ENCODE measurements at regions not wholly inside any gene's neighbourhood (a gene's known extent, or its start where the extent isn't known, plus 50 kb on each side); places are given as distances from the start of the nearest gene placed in this dataset.

DNA sequence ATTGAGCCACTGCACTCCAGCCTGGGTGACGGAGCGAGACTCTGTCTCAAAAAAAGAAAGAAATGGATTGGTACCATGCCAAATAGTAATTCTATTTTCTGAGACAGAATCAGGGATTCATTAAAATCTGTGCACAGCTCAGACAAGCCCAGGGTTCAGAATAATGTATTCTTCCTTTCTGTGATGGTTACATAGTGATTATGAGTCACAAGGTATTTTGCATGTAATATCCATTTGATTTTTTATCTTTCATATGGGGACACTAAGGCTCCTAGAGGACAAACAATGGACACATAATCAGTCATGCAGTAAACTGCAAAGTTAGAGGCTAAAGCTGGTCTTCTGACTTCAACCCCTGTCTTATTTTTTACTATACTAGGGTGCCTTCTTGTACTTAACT is 156.8 kb upstream of the COL8A1 start:
- no peak for TF ChIP-seq CSDC2 (CRISPR knock-in tag; IDR thresholded peaks at IDR 0.05)
- TF ChIP-seq, protein P1, sequence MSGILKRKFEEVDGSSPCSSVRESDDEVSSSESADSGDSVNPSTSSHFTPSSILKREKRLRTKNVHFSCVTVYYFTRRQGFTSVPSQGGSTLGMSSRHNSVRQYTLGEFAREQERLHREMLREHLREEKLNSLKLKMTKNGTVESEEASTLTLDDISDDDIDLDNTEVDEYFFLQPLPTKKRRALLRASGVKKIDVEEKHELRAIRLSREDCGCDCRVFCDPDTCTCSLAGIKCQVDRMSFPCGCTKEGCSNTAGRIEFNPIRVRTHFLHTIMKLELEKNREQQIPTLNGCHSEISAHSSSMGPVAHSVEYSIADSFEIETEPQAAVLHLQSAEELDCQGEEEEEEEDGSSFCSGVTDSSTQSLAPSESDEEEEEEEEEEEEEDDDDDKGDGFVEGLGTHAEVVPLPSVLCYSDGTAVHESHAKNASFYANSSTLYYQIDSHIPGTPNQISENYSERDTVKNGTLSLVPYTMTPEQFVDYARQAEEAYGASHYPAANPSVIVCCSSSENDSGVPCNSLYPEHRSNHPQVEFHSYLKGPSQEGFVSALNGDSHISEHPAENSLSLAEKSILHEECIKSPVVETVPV (CRISPR knock-in tag; IDR thresholded peaks at IDR 0.05) = no peak
- no peak for TF ChIP-seq TCF4 (CRISPR knock-in tag; IDR thresholded peaks at IDR 0.05; ENCODE audit: borderline replicate concordance)
- no peak for TF ChIP-seq RARB (CRISPR knock-in tag; IDR thresholded peaks at IDR 0.05)
- no peak for TF ChIP-seq ZNF565 (CRISPR knock-in tag; conservative IDR thresholded peaks at IDR 0.05; ENCODE audit: low read depth)
- no peak for TF ChIP-seq ZNF8 (CRISPR knock-in tag; IDR thresholded peaks at IDR 0.05)
- TF ChIP-seq SNAI2 (CRISPR knock-in tag; IDR thresholded peaks at IDR 0.05) = no peak
- TF ChIP-seq PPARA (CRISPR knock-in tag; IDR thresholded peaks at IDR 0.05; ENCODE audit: borderline replicate concordance) = no peak
- no peak for TF ChIP-seq ARNTL (CRISPR knock-in tag; IDR thresholded peaks at IDR 0.05; ENCODE audit: borderline replicate concordance, low read depth)
- no peak for TF ChIP-seq TOX (CRISPR knock-in tag; IDR thresholded peaks at IDR 0.05; ENCODE audit: borderline replicate concordance)
- TF ChIP-seq ZC3H10 (CRISPR knock-in tag; IDR thresholded peaks at IDR 0.05) = no peak
- TF ChIP-seq BACH2 (CRISPR knock-in tag; IDR thresholded peaks at IDR 0.05; ENCODE audit: borderline replicate concordance) = no peak
- TF ChIP-seq, protein P2, sequence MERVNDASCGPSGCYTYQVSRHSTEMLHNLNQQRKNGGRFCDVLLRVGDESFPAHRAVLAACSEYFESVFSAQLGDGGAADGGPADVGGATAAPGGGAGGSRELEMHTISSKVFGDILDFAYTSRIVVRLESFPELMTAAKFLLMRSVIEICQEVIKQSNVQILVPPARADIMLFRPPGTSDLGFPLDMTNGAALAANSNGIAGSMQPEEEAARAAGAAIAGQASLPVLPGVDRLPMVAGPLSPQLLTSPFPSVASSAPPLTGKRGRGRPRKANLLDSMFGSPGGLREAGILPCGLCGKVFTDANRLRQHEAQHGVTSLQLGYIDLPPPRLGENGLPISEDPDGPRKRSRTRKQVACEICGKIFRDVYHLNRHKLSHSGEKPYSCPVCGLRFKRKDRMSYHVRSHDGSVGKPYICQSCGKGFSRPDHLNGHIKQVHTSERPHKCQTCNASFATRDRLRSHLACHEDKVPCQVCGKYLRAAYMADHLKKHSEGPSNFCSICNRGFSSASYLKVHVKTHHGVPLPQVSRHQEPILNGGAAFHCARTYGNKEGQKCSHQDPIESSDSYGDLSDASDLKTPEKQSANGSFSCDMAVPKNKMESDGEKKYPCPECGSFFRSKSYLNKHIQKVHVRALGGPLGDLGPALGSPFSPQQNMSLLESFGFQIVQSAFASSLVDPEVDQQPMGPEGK (CRISPR knock-in tag; IDR thresholded peaks at IDR 0.05; ENCODE audit: borderline replicate concordance) = no peak
- TF ChIP-seq ZFP30 (CRISPR knock-in tag; IDR thresholded peaks at IDR 0.05) = no peak
- no peak for TF ChIP-seq GLIS3 (CRISPR knock-in tag; IDR thresholded peaks at IDR 0.05)
- TF ChIP-seq OSR1 (CRISPR knock-in tag; IDR thresholded peaks at IDR 0.05) = no peak
- no peak for TF ChIP-seq POU6F1 (CRISPR knock-in tag; IDR thresholded peaks at IDR 0.05; ENCODE audit: borderline replicate concordance, low read depth)
- TF ChIP-seq ZFP3 (CRISPR knock-in tag; IDR thresholded peaks at IDR 0.05) = no peak
- TF ChIP-seq ESRRG (CRISPR knock-in tag; IDR thresholded peaks at IDR 0.05) = no peak
- TF ChIP-seq ZNF70 (CRISPR knock-in tag; IDR thresholded peaks at IDR 0.05) = no peak
- no peak for ATAC-seq

DNA sequence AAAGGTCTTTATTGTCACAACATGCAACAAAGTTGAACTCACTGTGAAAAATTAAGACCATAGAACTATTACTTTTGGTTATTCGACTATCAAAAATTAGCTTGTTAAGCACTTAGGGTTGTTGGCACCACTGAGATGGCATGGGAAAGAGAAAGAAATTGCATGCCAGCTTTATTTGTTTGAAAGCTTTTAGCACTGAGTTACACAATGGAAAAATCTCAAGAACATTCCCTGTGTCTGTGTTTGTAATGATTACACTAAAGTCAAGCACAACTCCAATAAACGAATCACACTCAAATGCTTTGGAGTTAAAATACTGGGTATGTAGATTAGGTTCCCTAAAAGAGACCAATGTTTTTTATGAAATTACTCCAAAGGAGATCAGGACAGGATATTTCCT is 158.6 kb upstream of the COL8A1 start:
- no peak for ATAC-seq
- no peak for TF ChIP-seq GLIS3 (CRISPR knock-in tag; IDR thresholded peaks at IDR 0.05)
- no peak for TF ChIP-seq ZFP3 (CRISPR knock-in tag; IDR thresholded peaks at IDR 0.05)
- no peak for TF ChIP-seq ZNF8 (CRISPR knock-in tag; IDR thresholded peaks at IDR 0.05)
- no peak for TF ChIP-seq ZC3H10 (CRISPR knock-in tag; IDR thresholded peaks at IDR 0.05)
- no peak for TF ChIP-seq ZFP30 (CRISPR knock-in tag; IDR thresholded peaks at IDR 0.05)
- TF ChIP-seq ARNTL (CRISPR knock-in tag; IDR thresholded peaks at IDR 0.05; ENCODE audit: borderline replicate concordance, low read depth) = no peak
- no peak for TF ChIP-seq BACH2 (CRISPR knock-in tag; IDR thresholded peaks at IDR 0.05; ENCODE audit: borderline replicate concordance)
- TF ChIP-seq SNAI2 (CRISPR knock-in tag; IDR thresholded peaks at IDR 0.05) = no peak
- TF ChIP-seq, protein P2 (CRISPR knock-in tag; IDR thresholded peaks at IDR 0.05; ENCODE audit: borderline replicate concordance) = no peak
- no peak for TF ChIP-seq ISL1 (CRISPR knock-in tag; IDR thresholded peaks at IDR 0.05)
- TF ChIP-seq, protein P3, sequence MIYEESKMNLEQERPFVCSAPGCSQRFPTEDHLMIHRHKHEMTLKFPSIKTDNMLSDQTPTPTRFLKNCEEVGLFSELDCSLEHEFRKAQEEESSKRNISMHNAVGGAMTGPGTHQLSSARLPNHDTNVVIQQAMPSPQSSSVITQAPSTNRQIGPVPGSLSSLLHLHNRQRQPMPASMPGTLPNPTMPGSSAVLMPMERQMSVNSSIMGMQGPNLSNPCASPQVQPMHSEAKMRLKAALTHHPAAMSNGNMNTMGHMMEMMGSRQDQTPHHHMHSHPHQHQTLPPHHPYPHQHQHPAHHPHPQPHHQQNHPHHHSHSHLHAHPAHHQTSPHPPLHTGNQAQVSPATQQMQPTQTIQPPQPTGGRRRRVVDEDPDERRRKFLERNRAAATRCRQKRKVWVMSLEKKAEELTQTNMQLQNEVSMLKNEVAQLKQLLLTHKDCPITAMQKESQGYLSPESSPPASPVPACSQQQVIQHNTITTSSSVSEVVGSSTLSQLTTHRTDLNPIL (CRISPR knock-in tag; IDR thresholded peaks at IDR 0.05; ENCODE audit: low read depth) = no peak
- no peak for TF ChIP-seq CSDC2 (CRISPR knock-in tag; IDR thresholded peaks at IDR 0.05)
- TF ChIP-seq ZNF565 (CRISPR knock-in tag; conservative IDR thresholded peaks at IDR 0.05; ENCODE audit: low read depth) = no peak
- no peak for TF ChIP-seq POU6F1 (CRISPR knock-in tag; IDR thresholded peaks at IDR 0.05; ENCODE audit: borderline replicate concordance, low read depth)
- TF ChIP-seq TSHZ2 (CRISPR knock-in tag; IDR thresholded peaks at IDR 0.05) = no peak

Measured in SK-N-SH treated with all-trans-retinoic acid at 6 μM for 48 hours (cell line).